GM12878 (cell line): ENCODE measurements at regions not wholly inside any gene's neighbourhood (a gene's known extent, or its start where the extent isn't known, plus 50 kb on each side); places are given as distances from the start of the nearest gene placed in this dataset.

ENCODE experiments used
- ATAC-seq: fragments of 200-7000 bp; cut with Tn5 transposase; 3 replicates; pipeline ENCODE4 v1.9.1; 2020; ENCODE audit warnings: mild to moderate bottlenecking, moderate library complexity
- BruUV-seq: library from RNA; stranded (reverse); fragments of 400-500 nt; replicated peaks from 2 replicates; lab custom pipeline; 2021; lab: Mats Ljungman, UMichigan
- CTCF ChIA-PET: fragments of 300-600 bp; sonication (Branson Sonifier 250); formaldehyde crosslinking; extraction: SDS; loops from one replicate; lab custom pipeline; 2021; ENCODE audit warnings: inconsistent platforms; lab: Yijun Ruan, JAX
- POLR2A ChIA-PET: fragments of 350-600 bp; formaldehyde crosslinking; extraction: SDS; loops from one replicate; lab custom pipeline; 2021; ENCODE audit warnings: inconsistent platforms; lab: Charles Lee
- RAD21 ChIA-PET: fragments of 300-600 bp; sonication (Branson Sonifier 250); formaldehyde crosslinking; loops from one replicate; lab custom pipeline; 2023; ENCODE audit warnings: antibody characterized with exemption; ENCODE audit not compliant: unreplicated experiment; lab: Charles Lee
- SMC1A ChIA-PET: fragments of 300-600 bp; sonication (Branson Sonifier 250); formaldehyde crosslinking; loops from one replicate; lab custom pipeline; 2023; ENCODE audit not compliant: unreplicated experiment, uncharacterized antibody; lab: Charles Lee
- DNase-seq: peaks from one replicate; pipeline ENCODE4 v3.0.0-alpha.2; 2011; ENCODE audit warnings: low read depth, low spot score
- FAIRE-seq: peaks from 3 replicates; lab custom pipeline; 2011; peaks lifted over from hg19 to GRCh38; lab: Jason Lieb, UNC
- H2AFZ ChIP-seq: 2 replicates; pipeline ENCODE4 v1.6.0; 2011; ENCODE audit warnings: low read depth, low read length, control low read depth; ENCODE audit not compliant: control insufficient read depth
- H3K27ac ChIP-seq: 2 replicates; pipeline ENCODE4 v1.5.1; 2011; ENCODE audit warnings: control low read depth; ENCODE audit not compliant: control insufficient read depth, insufficient read depth
- H3K27me3 ChIP-seq, 2 experiments: replicated peaks in 1 of 2; 2 replicates each; pipeline versions ENCODE4 v1.6.0 to v1.6.1; 2011; ENCODE audit warnings: low read length in 1 of 2; ENCODE audit not compliant: control insufficient read depth in 2 of 2, insufficient read depth in 2 of 2
- H3K36me3 ChIP-seq, 2 experiments: 2 replicates each; pipeline ENCODE4 v1.5.1; 2011; ENCODE audit warnings: low read length in 1 of 2; ENCODE audit not compliant: control insufficient read depth in 2 of 2, insufficient read depth in 2 of 2
- H3K4me1 ChIP-seq: 2 replicates; pipeline ENCODE4 v1.6.1; 2011; ENCODE audit warnings: mild to moderate bottlenecking, low read length, moderate library complexity, mixed read lengths; ENCODE audit not compliant: control insufficient read depth, insufficient read depth
- H3K4me2 ChIP-seq: 2 replicates; pipeline ENCODE4 v1.6.0; 2011; ENCODE audit warnings: control low read depth; ENCODE audit not compliant: control insufficient read depth, insufficient read depth
- H3K4me3 ChIP-seq: fragments of 200-600 bp; sonication (generic); 2 replicates; pipeline ENCODE4 v1.5.1; 2016
- H3K79me2 ChIP-seq: 2 replicates; pipeline ENCODE4 v1.6.0; 2011; ENCODE audit warnings: low read length; ENCODE audit not compliant: control insufficient read depth, insufficient read depth
- H3K9ac ChIP-seq: 2 replicates; pipeline ENCODE4 v1.8.0; 2011; ENCODE audit warnings: low read length, control low read depth, mixed read lengths; ENCODE audit not compliant: control insufficient read depth, insufficient read depth
- H3K9me3 ChIP-seq: replicated peaks from 3 replicates; pipeline ENCODE4 v1.5.1; 2011; ENCODE audit warnings: mild to moderate bottlenecking, low read length; ENCODE audit not compliant: control insufficient read depth, insufficient read depth
- H4K20me1 ChIP-seq: 2 replicates; pipeline ENCODE4 v1.6.0; 2011; ENCODE audit not compliant: control insufficient read depth, insufficient read depth
- BHLHE40 ChIP-seq, 2 experiments: fragments of 450-650 bp in 1 of 2; IDR thresholded peaks; 2 replicates each; pipeline ENCODE4 v1.6.1; 2011 to 2017; ENCODE audit warnings: low read depth in 2 of 2, borderline replicate concordance in 1 of 2, improper control_type of control experiment in 1 of 2, low read length in 1 of 2, mild to moderate bottlenecking in 1 of 2
- CHD4 ChIP-seq: fragments of 200-600 bp; sonication (generic); IDR thresholded peaks from 2 replicates; pipeline ENCODE4 v1.6.1; 2016; ENCODE audit warnings: mild to moderate bottlenecking
- FOXK2 ChIP-seq: fragments of 450-650 bp; IDR thresholded peaks from 2 replicates; pipeline ENCODE4 v1.6.1; 2017; ENCODE audit warnings: mild to moderate bottlenecking, moderate library complexity
- GABPA ChIP-seq: IDR thresholded peaks from 2 replicates; pipeline ENCODE4 v1.6.1; 2014; ENCODE audit warnings: antibody characterized with exemption, low read depth, mild to moderate bottlenecking, inconsistent platforms
- MEF2B ChIP-seq: fragments of 450-650 bp; IDR thresholded peaks from 2 replicates; pipeline ENCODE4 v1.6.1; 2018; ENCODE audit warnings: mild to moderate bottlenecking, moderate library complexity; ENCODE audit not compliant: partially characterized antibody, poor library complexity, severe bottlenecking
- RAD51 ChIP-seq: fragments of 450-650 bp; IDR thresholded peaks from 2 replicates; pipeline ENCODE4 v1.6.1; 2016; ENCODE audit warnings: moderate library complexity, mild to moderate bottlenecking, inconsistent platforms
- RB1 ChIP-seq: fragments of 450-650 bp; formaldehyde crosslinking; IDR thresholded peaks from 2 replicates; pipeline ENCODE4 v1.6.1; 2017; ENCODE audit warnings: mild to moderate bottlenecking, borderline replicate concordance
- RFX5 ChIP-seq: IDR thresholded peaks from 2 replicates; pipeline ENCODE4 v1.6.1; 2011; ENCODE audit warnings: low read depth, low read length, improper control_type of control experiment
- SREBF2 ChIP-seq: IDR thresholded peaks from 2 replicates; pipeline ENCODE4 v1.6.1; 2012; ENCODE audit warnings: mild to moderate bottlenecking, low read length
- TCF3 ChIP-seq: IDR thresholded peaks from 2 replicates; pipeline ENCODE4 v1.6.1; 2012; ENCODE audit warnings: low read depth, mild to moderate bottlenecking, low read length, borderline replicate concordance; ENCODE audit not compliant: insufficient read depth
- ZNF24 ChIP-seq: fragments of 450-650 bp; IDR thresholded peaks from 2 replicates; pipeline ENCODE4 v1.6.1; 2017; ENCODE audit warnings: antibody characterized with exemption, mild to moderate bottlenecking
- ZNF274 ChIP-seq: IDR thresholded peaks from one replicate; pipeline ENCODE4 v1.8.0; 2011; ENCODE audit not compliant: insufficient read length, insufficient read depth
- WGBS: methylation state at CpG from one replicate; pipeline ENCODE4 v1.1.6; 2016; ENCODE audit warnings: low lambda C conversion rate; ENCODE audit not compliant: insufficient replicate concordance, insufficient coverage; ENCODE audit errors: missing lambda C conversion rate; 5-methylcytosine and 5-hydroxymethylcytosine counted together
- in situ Hi-C: fragments of 300-500 bp; cut with MboI; formaldehyde crosslinking; loops from 9 replicates; pipeline ENCODE4 v1.14.3; 2018; ENCODE audit warnings: mixed read lengths
- intact Hi-C: fragments of 100-400 bp; cut with micrococcal nuclease; formaldehyde crosslinking; loops from one replicate; pipeline ENCODE4 v1.14.2; 2022; ENCODE audit not compliant: unreplicated experiment
- TF ChIP-seq, protein P1 (sequence below): fragments of 450-650 bp; IDR thresholded peaks from 2 replicates; pipeline ENCODE4 v1.6.1; 2017; ENCODE audit warnings: low read depth, mild to moderate bottlenecking, moderate library complexity
- TF ChIP-seq, protein P2 (sequence below): IDR thresholded peaks from 2 replicates; pipeline ENCODE4 v1.6.1; 2011; ENCODE audit warnings: borderline replicate concordance, low read depth, mild to moderate bottlenecking, moderate library complexity, low read length; ENCODE audit not compliant: insufficient read depth, poor library complexity, severe bottlenecking
- TF ChIP-seq, protein P3 (sequence below): fragments of 450-650 bp; IDR thresholded peaks from 2 replicates; pipeline ENCODE4 v1.6.1; 2017; ENCODE audit warnings: borderline replicate concordance
- TF ChIP-seq, protein P4 (sequence below): fragments of 150-350 bp; IDR thresholded peaks from 2 replicates; pipeline ENCODE4 v1.6.1; 2016; ENCODE audit warnings: low read depth, low read length

DNA sequence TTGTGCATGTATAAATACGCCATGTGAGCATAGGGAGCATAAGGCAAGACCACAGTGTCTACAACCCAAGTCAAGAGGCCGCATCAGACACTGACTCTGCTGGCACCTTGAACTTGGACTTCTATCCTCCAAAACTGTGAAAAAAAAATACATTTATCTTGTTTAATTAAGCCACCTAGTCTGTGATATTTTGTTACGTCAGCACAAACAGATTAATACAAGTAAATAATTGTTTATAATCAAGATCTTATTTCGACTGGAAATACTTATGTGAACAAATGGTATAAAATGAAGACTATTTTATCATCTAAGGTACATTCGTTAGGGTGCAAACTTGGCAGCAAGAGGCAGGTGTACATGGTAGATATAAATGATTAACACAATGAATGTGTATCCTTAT, 599.3 kb upstream of the LRRC4C start:
- 33% methylated on average over 5 of the region's 5 CpGs for WGBS
- Histone ChIP-seq H3K9ac (no peak overlapping the region), H3K36me3 (no peaks in the 10 kb centered on the region), H4K20me1 (no peaks in the 10 kb centered on the region), H3K4me1 (no peaks in the 10 kb centered on the region), H3K27me3 (no peaks in the 10 kb centered on the region), H3K27ac (no peak overlapping the region), H3K4me3 (no peak overlapping the region), H2AFZ (no peak overlapping the region)
- no TSS peak for BruUV-seq
- FAIRE-seq (no peak), ATAC-seq (no peak)
- in situ Hi-C loops: no loop called here
- RAD21 ChIA-PET: no interaction called here
- CTCF ChIA-PET: no interaction called here
- no peak for TF ChIP-seq GABPA
- TF ChIP-seq, protein P1, sequence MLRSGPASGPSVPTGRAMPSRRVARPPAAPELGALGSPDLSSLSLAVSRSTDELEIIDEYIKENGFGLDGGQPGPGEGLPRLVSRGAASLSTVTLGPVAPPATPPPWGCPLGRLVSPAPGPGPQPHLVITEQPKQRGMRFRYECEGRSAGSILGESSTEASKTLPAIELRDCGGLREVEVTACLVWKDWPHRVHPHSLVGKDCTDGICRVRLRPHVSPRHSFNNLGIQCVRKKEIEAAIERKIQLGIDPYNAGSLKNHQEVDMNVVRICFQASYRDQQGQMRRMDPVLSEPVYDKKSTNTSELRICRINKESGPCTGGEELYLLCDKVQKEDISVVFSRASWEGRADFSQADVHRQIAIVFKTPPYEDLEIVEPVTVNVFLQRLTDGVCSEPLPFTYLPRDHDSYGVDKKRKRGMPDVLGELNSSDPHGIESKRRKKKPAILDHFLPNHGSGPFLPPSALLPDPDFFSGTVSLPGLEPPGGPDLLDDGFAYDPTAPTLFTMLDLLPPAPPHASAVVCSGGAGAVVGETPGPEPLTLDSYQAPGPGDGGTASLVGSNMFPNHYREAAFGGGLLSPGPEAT: no peak
- TF ChIP-seq ZNF274: no peak
- TF ChIP-seq BHLHE40 (IDR thresholded peaks at IDR 0.05; ENCODE audit: borderline replicate concordance in 1 of 2, low read depth in 2 of 2, low read length in 1 of 2): no peak
- no peak for TF ChIP-seq FOXK2
- TF ChIP-seq SREBF2: no peak
- TF ChIP-seq TCF3: no peak
- TF ChIP-seq CHD4: no peak
- no peak for TF ChIP-seq RFX5
- TF ChIP-seq, protein P2, sequence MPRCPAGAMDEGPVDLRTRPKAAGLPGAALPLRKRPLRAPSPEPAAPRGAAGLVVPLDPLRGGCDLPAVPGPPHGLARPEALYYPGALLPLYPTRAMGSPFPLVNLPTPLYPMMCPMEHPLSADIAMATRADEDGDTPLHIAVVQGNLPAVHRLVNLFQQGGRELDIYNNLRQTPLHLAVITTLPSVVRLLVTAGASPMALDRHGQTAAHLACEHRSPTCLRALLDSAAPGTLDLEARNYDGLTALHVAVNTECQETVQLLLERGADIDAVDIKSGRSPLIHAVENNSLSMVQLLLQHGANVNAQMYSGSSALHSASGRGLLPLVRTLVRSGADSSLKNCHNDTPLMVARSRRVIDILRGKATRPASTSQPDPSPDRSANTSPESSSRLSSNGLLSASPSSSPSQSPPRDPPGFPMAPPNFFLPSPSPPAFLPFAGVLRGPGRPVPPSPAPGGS: no peak
- TF ChIP-seq, protein P3, sequence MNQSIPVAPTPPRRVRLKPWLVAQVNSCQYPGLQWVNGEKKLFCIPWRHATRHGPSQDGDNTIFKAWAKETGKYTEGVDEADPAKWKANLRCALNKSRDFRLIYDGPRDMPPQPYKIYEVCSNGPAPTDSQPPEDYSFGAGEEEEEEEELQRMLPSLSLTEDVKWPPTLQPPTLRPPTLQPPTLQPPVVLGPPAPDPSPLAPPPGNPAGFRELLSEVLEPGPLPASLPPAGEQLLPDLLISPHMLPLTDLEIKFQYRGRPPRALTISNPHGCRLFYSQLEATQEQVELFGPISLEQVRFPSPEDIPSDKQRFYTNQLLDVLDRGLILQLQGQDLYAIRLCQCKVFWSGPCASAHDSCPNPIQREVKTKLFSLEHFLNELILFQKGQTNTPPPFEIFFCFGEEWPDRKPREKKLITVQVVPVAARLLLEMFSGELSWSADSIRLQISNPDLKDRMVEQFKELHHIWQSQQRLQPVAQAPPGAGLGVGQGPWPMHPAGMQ: no peak
- no peak for TF ChIP-seq MEF2B
- TF ChIP-seq ZNF24: no peak
- no peak for TF ChIP-seq RAD51
- TF ChIP-seq RB1: no peak
- TF ChIP-seq, protein P4, sequence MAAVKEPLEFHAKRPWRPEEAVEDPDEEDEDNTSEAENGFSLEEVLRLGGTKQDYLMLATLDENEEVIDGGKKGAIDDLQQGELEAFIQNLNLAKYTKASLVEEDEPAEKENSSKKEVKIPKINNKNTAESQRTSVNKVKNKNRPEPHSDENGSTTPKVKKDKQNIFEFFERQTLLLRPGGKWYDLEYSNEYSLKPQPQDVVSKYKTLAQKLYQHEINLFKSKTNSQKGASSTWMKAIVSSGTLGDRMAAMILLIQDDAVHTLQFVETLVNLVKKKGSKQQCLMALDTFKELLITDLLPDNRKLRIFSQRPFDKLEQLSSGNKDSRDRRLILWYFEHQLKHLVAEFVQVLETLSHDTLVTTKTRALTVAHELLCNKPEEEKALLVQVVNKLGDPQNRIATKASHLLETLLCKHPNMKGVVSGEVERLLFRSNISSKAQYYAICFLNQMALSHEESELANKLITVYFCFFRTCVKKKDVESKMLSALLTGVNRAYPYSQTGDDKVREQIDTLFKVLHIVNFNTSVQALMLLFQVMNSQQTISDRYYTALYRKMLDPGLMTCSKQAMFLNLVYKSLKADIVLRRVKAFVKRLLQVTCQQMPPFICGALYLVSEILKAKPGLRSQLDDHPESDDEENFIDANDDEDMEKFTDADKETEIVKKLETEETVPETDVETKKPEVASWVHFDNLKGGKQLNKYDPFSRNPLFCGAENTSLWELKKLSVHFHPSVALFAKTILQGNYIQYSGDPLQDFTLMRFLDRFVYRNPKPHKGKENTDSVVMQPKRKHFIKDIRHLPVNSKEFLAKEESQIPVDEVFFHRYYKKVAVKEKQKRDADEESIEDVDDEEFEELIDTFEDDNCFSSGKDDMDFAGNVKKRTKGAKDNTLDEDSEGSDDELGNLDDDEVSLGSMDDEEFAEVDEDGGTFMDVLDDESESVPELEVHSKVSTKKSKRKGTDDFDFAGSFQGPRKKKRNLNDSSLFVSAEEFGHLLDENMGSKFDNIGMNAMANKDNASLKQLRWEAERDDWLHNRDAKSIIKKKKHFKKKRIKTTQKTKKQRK: no peak
- TF ChIP-seq, all 136 proteins: peak for 0
- no peaks in the 10 kb centered on the region for H3K79me2 ChIP-seq
- ChIA-PET SMC1A (no interaction called here), POLR2A (no interaction called here)
- H3K4me2 ChIP-seq: no peak overlapping the region
- DNase-seq: no peak
- H3K9me3 ChIP-seq: no peaks in the 10 kb centered on the region
- intact Hi-C loops: no loop called here
